CD4-positive, CD25-positive, alpha-beta regulatory T cell (primary cell): ENCODE measurements at regions not wholly inside any gene's neighbourhood (a gene's known extent, or its start where the extent isn't known, plus 50 kb on each side); places are given as distances from the start of the nearest gene placed in this dataset.

ENCODE experiments used
- ATAC-seq, 2 donors: fragments of 150-1000 bp; cut with Tn5 transposase; one replicate each; pipeline ENCODE4 v1.10.0; 2021; ENCODE audit warnings: low read depth in 2 of 2, moderate number of reproducible peaks in 2 of 2, moderate library complexity in 1 of 2
- DNase-seq, 3 donors: peaks; one replicate each; pipeline versions ENCODE4 v3.0.0 to v3.0.0-alpha.2; 2012 to 2022; ENCODE audit warnings: mixed read lengths in 1 of 3
- H3K27ac ChIP-seq: one replicate; pipeline ENCODE4 v1.7.0; 2013; ENCODE audit warnings: mild to moderate bottlenecking, low read length; ENCODE audit not compliant: insufficient read depth, poor library complexity, severe bottlenecking
- H3K27me3 ChIP-seq: one replicate; pipeline ENCODE4 v1.7.0; 2013; ENCODE audit warnings: low read length; ENCODE audit not compliant: control insufficient read depth, insufficient read depth
- H3K36me3 ChIP-seq: one replicate; pipeline ENCODE4 v1.7.0; 2013; ENCODE audit warnings: mild to moderate bottlenecking, low read length, moderate library complexity; ENCODE audit not compliant: control insufficient read depth, insufficient read depth
- H3K4me1 ChIP-seq: 2 replicates; pipeline ENCODE4 v1.7.0; 2013; ENCODE audit warnings: mild to moderate bottlenecking, low read length; ENCODE audit not compliant: insufficient read depth, control insufficient read depth, poor library complexity, severe bottlenecking
- H3K4me3 ChIP-seq: one replicate; pipeline ENCODE4 v1.7.0; 2013; ENCODE audit warnings: low read depth, mild to moderate bottlenecking, low read length, moderate library complexity
- H3K9me3 ChIP-seq, 2 experiments: 1 replicate in 1 of 2; 2 replicates in 1 of 2; pipeline ENCODE4 v1.7.0; 2013; ENCODE audit warnings: low read length in 2 of 2, mild to moderate bottlenecking in 1 of 2, moderate library complexity in 1 of 2; ENCODE audit not compliant: control insufficient read depth in 2 of 2
- H3K27ac Mint-ChIP-seq, 3 donors: one replicate each; pipeline ENCODE4 v1.8.0; 2020 to 2022; ENCODE audit warnings: mild to moderate bottlenecking in 3 of 3, mixed read lengths in 3 of 3, moderate library complexity in 2 of 3
- H3K27me3 Mint-ChIP-seq: one replicate; pipeline ENCODE4 v1.8.0; 2022; ENCODE audit warnings: mild to moderate bottlenecking, mixed read lengths
- H3K36me3 Mint-ChIP-seq: one replicate; pipeline ENCODE4 v1.8.0; 2020; ENCODE audit warnings: mixed read lengths
- H3K4me1 Mint-ChIP-seq, 4 donors: one replicate each; pipeline ENCODE4 v1.8.0; 2020 to 2022; ENCODE audit warnings: mixed read lengths in 4 of 4, mild to moderate bottlenecking in 1 of 4
- H3K4me3 Mint-ChIP-seq, 4 donors: one replicate each; pipeline ENCODE4 v1.8.0; 2020 to 2022; ENCODE audit warnings: mild to moderate bottlenecking in 4 of 4, mixed read lengths in 4 of 4, moderate library complexity in 3 of 4
- H3K9me3 Mint-ChIP-seq, 7 donors: one replicate each; pipeline ENCODE4 v1.8.0; 2020 to 2022; ENCODE audit warnings: mixed read lengths in 7 of 7, mild to moderate bottlenecking in 3 of 7, moderate library complexity in 2 of 7

- H3K4me3 Mint-ChIP-seq, result no peak overlapping the region
- DNase-seq, result no peak
- peaks cover 0 to 2% of the 10 kb centered on the region in 2 experiments for H3K9me3 ChIP-seq
- no peaks in the 10 kb centered on the region for H3K36me3 ChIP-seq
- no peaks in the 10 kb centered on the region for H3K27me3 Mint-ChIP-seq
- ATAC-seq, result no peak
- H3K36me3 Mint-ChIP-seq, result no peaks in the 10 kb centered on the region
- no peak overlapping the region for H3K27ac ChIP-seq
- H3K4me3 ChIP-seq, result no peak overlapping the region
- no peaks in the 10 kb centered on the region for H3K4me1 ChIP-seq
- peaks cover 0 to 29% (median 2%) of the 10 kb centered on the region in 7 donors for H3K9me3 Mint-ChIP-seq
- no peaks in the 10 kb centered on the region for H3K4me1 Mint-ChIP-seq
- no peak overlapping the region for H3K27ac Mint-ChIP-seq
- H3K27me3 ChIP-seq, result no peaks in the 10 kb centered on the region
These were observed 2082.4 kb upstream of the PIK3C3 start for GRCh38 chr18:39872651-39873050.

- Mint-ChIP-seq H3K9me3 (peaks cover 2 to 29% (median 4%) of the 10 kb centered on the region in 7 donors), H3K27ac (no peak overlapping the region), H3K36me3 (no peaks in the 10 kb centered on the region), H3K27me3 (no peaks in the 10 kb centered on the region), H3K4me1 (no peaks in the 10 kb centered on the region), H3K4me3 (no peak overlapping the region)
- ATAC-seq (no peak), DNase-seq (no peak)
- Histone ChIP-seq H3K36me3 (no peaks in the 10 kb centered on the region), H3K4me1 (no peaks in the 10 kb centered on the region), H3K27ac (no peak overlapping the region), H3K27me3 (no peaks in the 10 kb centered on the region), H3K9me3 (peaks cover 0 to 2% of the 10 kb centered on the region in 2 experiments), H3K4me3 (no peak overlapping the region)
These were observed 2083.1 kb upstream of the PIK3C3 start for GRCh38 chr18:39871961-39872360.

GRCh38 chr18:39870591-39870990 is 2084.4 kb upstream of the PIK3C3 start:
- Mint-ChIP-seq H3K9me3 (peaks cover 2 to 24% (median 5%) of the 10 kb centered on the region in 7 donors), H3K27me3 (no peaks in the 10 kb centered on the region), H3K27ac (no peak overlapping the region), H3K36me3 (no peaks in the 10 kb centered on the region), H3K4me3 (no peak overlapping the region), H3K4me1 (no peaks in the 10 kb centered on the region)
- no peaks in the 10 kb centered on the region for H3K36me3 ChIP-seq
- ATAC-seq (no peak), DNase-seq (no peak)
- no peaks in the 10 kb centered on the region for H3K4me1 ChIP-seq
- H3K27me3 ChIP-seq, result no peaks in the 10 kb centered on the region
- H3K4me3 ChIP-seq, result no peak overlapping the region
- no peaks in the 10 kb centered on the region for H3K9me3 ChIP-seq
- H3K27ac ChIP-seq, result no peak overlapping the region

- H3K9me3 ChIP-seq, result no peaks in the 10 kb centered on the region
These were observed 2091.1 kb upstream of the PIK3C3 start for GRCh38 chr18:39863916-39864315.

GRCh38 chr18:39862341-39862740 is 2092.7 kb upstream of the PIK3C3 start:
- Histone ChIP-seq H3K9me3 (no peaks in the 10 kb centered on the region), H3K36me3 (no peaks in the 10 kb centered on the region), H3K4me1 (no peaks in the 10 kb centered on the region), H3K27me3 (no peaks in the 10 kb centered on the region), H3K4me3 (no peak overlapping the region), H3K27ac (no peak overlapping the region)
- H3K27me3 Mint-ChIP-seq, result no peaks in the 10 kb centered on the region
- no peak overlapping the region for H3K27ac Mint-ChIP-seq
- H3K9me3 Mint-ChIP-seq, result peaks cover 0 to 17% (median 4%) of the 10 kb centered on the region in 7 donors
- no peak for DNase-seq
- no peak overlapping the region for H3K4me3 Mint-ChIP-seq
- no peaks in the 10 kb centered on the region for H3K36me3 Mint-ChIP-seq
- ATAC-seq, result no peak
- no peaks in the 10 kb centered on the region for H3K4me1 Mint-ChIP-seq

More at GRCh38 chr18:39863916-39864315, 2091.1 kb upstream of the PIK3C3 start:
- Histone ChIP-seq H3K4me1 (no peaks in the 10 kb centered on the region), H3K27ac (no peak overlapping the region), H3K4me3 (no peak overlapping the region), H3K36me3 (no peaks in the 10 kb centered on the region), H3K27me3 (no peaks in the 10 kb centered on the region)
- Mint-ChIP-seq H3K27me3 (no peaks in the 10 kb centered on the region), H3K4me1 (no peaks in the 10 kb centered on the region), H3K27ac (no peak overlapping the region), H3K36me3 (no peaks in the 10 kb centered on the region), H3K4me3 (no peak overlapping the region), H3K9me3 (peaks cover 0 to 14% (median 4%) of the 10 kb centered on the region in 7 donors)
- DNase-seq (no peak), ATAC-seq (no peak)

GRCh38 chr18:39854291-39854690 is 2100.7 kb upstream of the PIK3C3 start:
- no peaks in the 10 kb centered on the region for H3K9me3 ChIP-seq
- H3K27ac Mint-ChIP-seq, result no peak overlapping the region
- no peaks in the 10 kb centered on the region for H3K36me3 Mint-ChIP-seq
- ATAC-seq, result no peak
- no peak for DNase-seq
- no peaks in the 10 kb centered on the region for H3K27me3 ChIP-seq
- no peaks in the 10 kb centered on the region for H3K27me3 Mint-ChIP-seq
- no peak overlapping the region for H3K4me3 ChIP-seq
- H3K36me3 ChIP-seq, result no peaks in the 10 kb centered on the region
- H3K4me3 Mint-ChIP-seq, result no peak overlapping the region
- no peaks in the 10 kb centered on the region for H3K4me1 Mint-ChIP-seq
- H3K27ac ChIP-seq, result no peak overlapping the region
- H3K9me3 Mint-ChIP-seq, result peaks cover 2 to 27% (median 8%) of the 10 kb centered on the region in 7 donors
- H3K4me1 ChIP-seq, result no peaks in the 10 kb centered on the region

GRCh38 chr18:39846265-39846664 is 2108.8 kb upstream of the PIK3C3 start:
- H3K4me1 Mint-ChIP-seq, result no peaks in the 10 kb centered on the region
- DNase-seq (no peak), ATAC-seq (no peak)
- no peak overlapping the region for H3K4me3 Mint-ChIP-seq
- H3K9me3 Mint-ChIP-seq, result peaks cover 3 to 7% (median 4%) of the 10 kb centered on the region in 7 donors
- no peaks in the 10 kb centered on the region for H3K36me3 ChIP-seq
- H3K27me3 Mint-ChIP-seq, result peaks cover 4% of the 10 kb centered on the region
- H3K4me1 ChIP-seq, result no peaks in the 10 kb centered on the region
- H3K27ac ChIP-seq, result no peak overlapping the region
- no peak overlapping the region for H3K4me3 ChIP-seq
- H3K36me3 Mint-ChIP-seq, result no peaks in the 10 kb centered on the region
- H3K27ac Mint-ChIP-seq, result no peak overlapping the region
- no peaks in the 10 kb centered on the region for H3K27me3 ChIP-seq
- H3K9me3 ChIP-seq, result no peaks in the 10 kb centered on the region

- Mint-ChIP-seq H3K36me3 (no peaks in the 10 kb centered on the region), H3K4me1 (no peaks in the 10 kb centered on the region), H3K9me3 (peaks cover 2 to 5% (median 3%) of the 10 kb centered on the region in 7 donors), H3K4me3 (no peak overlapping the region), H3K27me3 (peaks cover 4% of the 10 kb centered on the region), H3K27ac (no peak overlapping the region)
- no peak for DNase-seq
- no peak overlapping the region for H3K27ac ChIP-seq
- H3K9me3 ChIP-seq, result no peaks in the 10 kb centered on the region
- no peaks in the 10 kb centered on the region for H3K4me1 ChIP-seq
- H3K27me3 ChIP-seq, result no peaks in the 10 kb centered on the region
- ATAC-seq, result no peak
- H3K36me3 ChIP-seq, result no peaks in the 10 kb centered on the region
- H3K4me3 ChIP-seq, result no peak overlapping the region
These were observed 2109.4 kb upstream of the PIK3C3 start for GRCh38 chr18:39845631-39846030.
